SW 1271 (cell line): ENCODE measurements at regions not wholly inside any gene's neighbourhood (a gene's known extent, or its start where the extent isn't known, plus 50 kb on each side); places are given as distances from the start of the nearest gene placed in this dataset.
"Not testable (repeated sequence)": the region's sequence is repeated elsewhere in the genome, so short reads cannot be mapped to it uniquely, and the experiment has no call there.

Source experiments
- DNase-seq, 2 experiments: peaks; one replicate each; lab custom pipeline; 2025; lab: John Stamatoyannopoulos, UW

GRCh38 chr13:68944272-68944671 lies 1163.4 kb upstream of the ATXN8OS start:
- DNase-seq: no peak

- DNase-seq: no peak
Measured at GRCh38 chr13:68940049-68940448, 1167.6 kb upstream of the ATXN8OS start.

GRCh38 chr13:68938639-68939038 lies 1169.0 kb upstream of the ATXN8OS start:
- DNase-seq: no peak

GRCh38 chr13:68929075-68929745 lies 1178.4 kb upstream of the ATXN8OS start:
- DNase-seq: no peak

- peak in 1 of 2 experiments; percentile 36 for DNase-seq
Measured at GRCh38 chr13:68927387-68928026, 1180.1 kb upstream of the ATXN8OS start.

GRCh38 chr13:68923995-68924394 lies 1183.6 kb upstream of the ATXN8OS start:
- no peak for DNase-seq

GRCh38 chr13:68908879-68909278 lies 1198.7 kb upstream of the ATXN8OS start:
- DNase-seq: no peak

- no peak for DNase-seq
Measured at GRCh38 chr13:68905186-68905585, 1202.4 kb upstream of the ATXN8OS start.

- no peak for DNase-seq
Measured at GRCh38 chr13:68897331-68897928, 1210.2 kb upstream of the ATXN8OS start.

GRCh38 chr13:68895696-68896095 lies 1211.9 kb upstream of the ATXN8OS start:
- DNase-seq: no peak

GRCh38 chr13:68893721-68894120 lies 1213.9 kb upstream of the ATXN8OS start:
- not testable (repeated sequence) for DNase-seq

GRCh38 chr13:68892596-68892995 lies 1215.0 kb upstream of the ATXN8OS start:
- not testable (repeated sequence) for DNase-seq

- DNase-seq: not testable (repeated sequence)
Measured at GRCh38 chr13:68890101-68890500, 1217.5 kb upstream of the ATXN8OS start.

GRCh38 chr13:68888832-68889231 lies 1218.8 kb upstream of the ATXN8OS start:
- DNase-seq: no peak

GRCh38 chr13:68872338-68872737 lies 1235.3 kb upstream of the ATXN8OS start:
- no peak for DNase-seq

GRCh38 chr13:68851026-68851425 lies 1256.6 kb upstream of the ATXN8OS start:
- no peak for DNase-seq

GRCh38 chr13:68850160-68850559 lies 1257.5 kb upstream of the ATXN8OS start:
- DNase-seq: no peak

GRCh38 chr13:68846663-68847062 lies 1261.0 kb upstream of the ATXN8OS start:
- no peak for DNase-seq

- no peak for DNase-seq
Measured at GRCh38 chr13:68834375-68834774, 1273.3 kb upstream of the ATXN8OS start.

- no peak for DNase-seq
Measured at GRCh38 chr13:68816715-68817114, 1290.9 kb upstream of the ATXN8OS start.

- no peak for DNase-seq
Measured at GRCh38 chr13:68813180-68813796, 1294.3 kb upstream of the ATXN8OS start.

GRCh38 chr13:68810660-68811059 lies 1297.0 kb upstream of the ATXN8OS start:
- peak in 1 of 2 experiments; percentile 28 for DNase-seq

GRCh38 chr13:68808456-68808855 lies 1299.2 kb upstream of the ATXN8OS start:
- DNase-seq: no peak
